GM19043 (cell line): ENCODE measurements at regions not wholly inside any gene's neighbourhood (a gene's known extent, or its start where the extent isn't known, plus 50 kb on each side); places are given as distances from the start of the nearest gene placed in this dataset.
"Not testable (repeated sequence)": the region's sequence is repeated elsewhere in the genome, so short reads cannot be mapped to it uniquely, and the experiment has no call there.

Experiments
- ATAC-seq: cut with Tn5 transposase; IDR thresholded peaks from one replicate; pipeline ENCODE4 v1.9.1; 2021; ENCODE audit warnings: low read depth; ENCODE audit not compliant: unreplicated experiment

- no peak for ATAC-seq
Measured at GRCh38 chr15:96035635-96036034, 294.9 kb upstream of the NR2F2 start.

DNA sequence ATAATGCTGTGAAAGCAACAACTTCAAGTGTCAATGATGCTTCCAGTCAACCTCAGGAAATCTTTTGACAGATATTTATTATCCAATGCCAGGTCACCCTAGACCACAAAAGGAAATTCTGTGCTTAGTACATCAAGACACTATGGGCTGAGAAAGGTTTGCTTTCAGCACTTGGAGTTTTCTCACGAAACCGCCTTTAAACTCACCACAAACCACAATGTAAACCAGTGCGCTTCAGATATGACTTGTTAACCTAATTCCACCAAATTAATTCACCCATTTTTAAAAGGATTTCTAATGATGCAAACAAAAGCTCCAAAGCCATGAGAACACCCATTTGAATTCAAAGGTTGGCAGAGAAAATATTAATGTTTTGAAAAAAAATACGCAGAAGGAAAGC lies 292.9 kb upstream of the NR2F2 start:
- ATAC-seq: no peak

DNA sequence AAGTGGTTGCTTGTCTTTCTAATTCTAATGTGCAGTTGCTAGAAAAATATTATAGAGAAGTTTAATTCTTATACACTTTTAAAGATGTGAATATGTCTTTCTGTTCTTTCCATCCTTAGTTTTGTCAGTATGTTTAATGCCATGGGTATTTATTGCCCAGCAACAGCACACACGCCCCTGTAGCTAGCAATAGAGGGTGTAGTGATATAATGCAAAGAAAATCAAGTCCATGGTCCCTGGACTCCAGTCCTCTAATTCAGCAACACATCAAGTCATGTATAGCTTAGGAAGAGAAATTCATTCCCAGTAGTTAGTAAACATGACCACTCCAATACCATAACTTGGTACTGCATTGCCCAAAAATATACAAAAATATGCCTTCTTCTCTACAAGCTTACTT lies 292.4 kb upstream of the NR2F2 start:
- ATAC-seq: no peak

GRCh38 chr15:96038650-96039049 lies 291.9 kb upstream of the NR2F2 start:
- ATAC-seq: peak; percentile 39

DNA sequence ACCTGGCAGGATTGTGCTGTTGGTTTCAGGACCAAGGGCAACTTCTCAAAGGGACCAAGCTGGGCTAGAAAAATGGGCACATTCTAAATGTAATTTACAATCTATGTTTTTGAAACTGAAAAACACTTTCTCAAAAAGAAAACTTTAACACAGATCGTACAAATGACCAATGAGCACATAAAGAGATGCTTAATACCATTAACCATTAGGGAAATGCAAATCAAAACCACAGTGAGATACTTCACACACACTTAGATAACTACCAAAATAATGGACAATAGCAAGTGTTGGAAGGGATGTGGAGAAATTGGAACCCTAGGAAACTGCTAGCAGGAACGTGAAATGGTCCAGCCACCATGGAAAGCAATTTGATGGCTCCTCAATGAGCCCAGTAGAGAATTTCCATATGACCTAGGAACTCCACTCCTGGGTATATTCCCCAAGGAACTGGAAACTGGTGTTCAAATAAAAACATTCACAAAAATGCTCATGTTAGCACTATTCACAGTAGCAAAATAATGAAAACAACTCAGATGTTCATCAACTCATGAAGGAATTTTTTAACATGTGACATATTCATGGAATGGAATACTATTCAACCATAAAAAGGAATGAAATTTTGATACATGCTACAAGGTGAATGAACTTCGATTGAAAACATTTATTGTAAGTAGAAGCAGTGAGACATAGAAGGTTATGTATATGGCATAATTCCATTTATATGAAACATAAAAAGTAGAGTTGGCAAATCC lies 288.3 kb upstream of the NR2F2 start:
- no peak for ATAC-seq

GRCh38 chr15:96042734-96043224 lies 287.7 kb upstream of the NR2F2 start:
- peak; percentile 70 for ATAC-seq

- no peak for ATAC-seq
Measured at GRCh38 chr15:96043591-96044171, 286.8 kb upstream of the NR2F2 start.

- ATAC-seq: no peak
Measured at GRCh38 chr15:96046620-96047240, 283.8 kb upstream of the NR2F2 start.

GRCh38 chr15:96047255-96047931 lies 283.1 kb upstream of the NR2F2 start:
- ATAC-seq: no peak

DNA sequence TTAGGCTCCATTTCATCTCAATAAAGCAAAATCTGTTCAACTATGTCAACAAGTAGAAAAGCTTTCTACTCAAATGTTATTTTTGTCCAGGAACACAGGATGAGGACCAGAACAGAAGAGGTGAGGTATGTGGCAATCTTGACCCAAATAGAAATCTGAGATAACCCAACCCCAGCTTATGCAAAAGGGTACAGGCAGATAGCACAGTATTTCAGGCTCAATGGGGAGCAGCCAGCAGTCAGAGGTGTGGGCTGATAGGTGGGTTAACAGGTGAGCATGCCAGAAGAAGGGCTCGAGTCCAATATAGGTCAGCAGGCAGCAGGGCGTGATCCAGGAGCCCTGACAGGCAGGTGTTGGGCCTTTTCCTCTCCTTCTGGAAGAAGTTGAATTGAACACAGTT lies 281.2 kb upstream of the NR2F2 start:
- no peak for ATAC-seq

DNA sequence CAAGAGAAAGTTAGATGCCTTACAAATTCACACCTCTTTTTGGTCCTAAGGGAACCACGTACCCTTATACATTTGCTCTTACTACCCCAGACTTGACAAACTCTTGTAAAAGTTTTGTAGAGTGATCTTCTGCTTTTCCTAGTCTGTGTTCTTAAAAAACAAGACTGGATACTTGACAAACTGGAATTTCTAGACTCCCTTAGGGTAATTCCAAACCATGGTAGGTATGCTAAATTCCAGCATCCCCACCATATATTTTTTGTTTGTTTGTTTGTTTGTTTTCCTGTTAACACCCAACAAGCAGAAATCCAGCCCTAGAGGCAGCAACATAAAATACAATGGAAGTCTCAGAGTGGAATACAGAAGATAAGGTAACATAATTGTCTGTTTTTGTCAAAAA lies 280.7 kb upstream of the NR2F2 start:
- no peak for ATAC-seq

DNA sequence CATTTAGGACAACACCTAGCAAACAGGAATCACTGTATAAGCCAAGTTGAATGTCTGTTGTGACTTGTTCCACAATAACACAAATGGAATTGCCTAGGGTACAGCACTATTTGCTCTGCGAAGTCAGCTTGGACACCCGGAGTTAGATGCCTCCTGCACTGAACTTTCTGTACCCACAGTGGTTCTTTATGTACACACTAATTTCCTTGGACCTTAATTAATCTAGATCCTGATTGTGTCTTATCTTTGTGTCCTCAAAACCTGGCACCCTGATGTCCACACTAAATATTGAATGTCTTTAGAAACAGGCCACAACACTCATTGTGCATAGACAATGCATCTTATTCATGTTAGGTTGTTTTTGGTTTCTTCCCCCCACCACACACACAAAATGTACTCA lies 278.9 kb upstream of the NR2F2 start:
- ATAC-seq: no peak

DNA sequence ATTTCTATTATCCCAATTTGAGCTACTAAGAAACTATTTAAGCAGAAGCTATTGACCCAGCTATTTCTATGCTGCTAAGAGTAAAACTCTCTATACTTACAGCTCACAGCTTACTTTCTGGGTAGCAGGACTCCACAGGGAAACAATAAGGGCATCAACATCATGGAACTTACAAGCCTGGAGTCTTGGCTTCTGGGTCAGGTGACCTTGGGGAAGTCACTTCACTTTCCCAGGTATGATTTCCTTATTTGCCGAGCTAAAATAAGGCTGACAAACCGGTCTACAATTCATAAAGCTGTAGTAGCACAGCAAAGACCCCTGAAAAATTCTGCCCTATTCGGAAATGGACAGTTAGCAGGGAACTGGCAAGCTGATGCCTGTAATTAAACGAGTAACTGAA lies 278.3 kb upstream of the NR2F2 start:
- no peak for ATAC-seq

DNA sequence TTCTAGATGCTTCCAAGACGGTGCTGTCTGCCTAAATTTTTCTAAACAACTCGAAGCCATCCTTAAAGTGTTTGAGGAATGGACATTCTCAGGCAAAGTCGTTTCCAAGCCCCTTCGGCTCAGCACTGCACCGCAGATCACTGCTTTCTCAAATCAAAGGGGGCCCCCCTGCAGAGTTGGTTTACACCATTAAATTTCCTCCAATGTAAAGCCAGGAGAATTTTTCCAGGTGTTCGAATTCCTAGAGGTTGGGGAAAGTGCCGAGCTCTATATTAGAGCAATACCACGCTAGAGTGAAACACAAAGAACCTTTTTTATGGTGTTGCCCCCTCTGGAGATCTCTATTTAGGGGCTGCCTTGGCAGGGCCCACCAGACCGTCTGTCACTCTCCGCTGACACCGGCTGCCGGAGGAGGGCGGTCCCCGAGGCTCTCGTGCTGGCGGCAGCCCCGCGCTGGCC lies 277.9 kb upstream of the NR2F2 start:
- ATAC-seq: no peak

DNA sequence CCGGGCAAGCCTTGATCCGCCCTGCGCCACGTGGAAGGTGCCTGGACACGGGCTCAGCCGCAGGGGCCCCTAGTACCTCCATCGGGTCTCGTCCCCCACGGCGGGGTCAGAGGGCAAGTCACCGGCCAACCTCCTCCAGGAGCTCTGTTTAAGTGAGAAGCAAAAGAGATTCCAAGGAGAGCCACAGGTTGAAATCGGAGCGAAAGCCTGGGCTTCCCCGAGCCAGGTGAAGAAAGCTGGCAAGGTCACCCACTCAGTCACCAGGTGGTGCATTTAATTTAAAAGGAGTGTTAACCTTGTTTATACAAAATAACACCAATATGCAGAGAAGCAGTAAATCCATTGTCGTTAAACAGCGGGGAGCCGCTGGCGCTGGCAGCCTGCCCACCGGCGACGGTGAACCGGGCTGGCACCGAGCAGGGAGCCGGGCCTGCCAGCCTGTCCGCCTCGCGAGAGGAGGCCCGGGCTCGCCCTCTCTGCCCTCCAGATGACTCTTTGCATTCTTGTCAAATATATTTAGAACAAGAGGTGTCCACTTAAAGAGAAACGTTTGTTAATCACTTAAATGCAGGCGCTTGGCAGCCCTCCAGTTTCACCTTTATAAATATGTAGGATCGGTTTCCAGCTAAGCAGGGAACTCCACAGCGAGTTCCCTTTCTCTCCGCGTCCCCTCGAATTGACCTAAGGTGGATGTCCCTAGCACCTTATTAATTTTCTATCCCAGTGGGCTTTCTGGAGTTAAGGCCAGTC lies 277.3 kb upstream of the NR2F2 start:
- no peak for ATAC-seq

- no peak for ATAC-seq
Measured at GRCh38 chr15:96053781-96054428, 276.6 kb upstream of the NR2F2 start.

DNA sequence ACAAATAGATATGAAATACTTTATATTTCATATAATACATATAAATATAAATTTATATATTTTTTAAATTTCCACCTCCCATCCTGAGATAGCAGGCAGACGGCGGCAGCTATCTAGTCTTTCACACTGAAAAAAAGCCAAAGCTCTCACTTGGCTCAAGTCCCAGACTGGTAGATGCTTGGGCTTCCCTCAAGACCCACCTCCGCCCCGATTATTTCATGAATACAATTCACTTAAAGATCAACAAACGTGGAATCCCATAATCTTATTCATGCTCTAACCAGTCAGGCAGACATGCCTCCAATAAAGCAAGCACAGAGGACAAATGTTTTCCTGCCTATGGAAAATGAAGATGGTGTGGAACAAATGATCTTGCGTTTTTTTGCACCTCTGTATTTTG lies 275.9 kb upstream of the NR2F2 start:
- ATAC-seq: no peak

DNA sequence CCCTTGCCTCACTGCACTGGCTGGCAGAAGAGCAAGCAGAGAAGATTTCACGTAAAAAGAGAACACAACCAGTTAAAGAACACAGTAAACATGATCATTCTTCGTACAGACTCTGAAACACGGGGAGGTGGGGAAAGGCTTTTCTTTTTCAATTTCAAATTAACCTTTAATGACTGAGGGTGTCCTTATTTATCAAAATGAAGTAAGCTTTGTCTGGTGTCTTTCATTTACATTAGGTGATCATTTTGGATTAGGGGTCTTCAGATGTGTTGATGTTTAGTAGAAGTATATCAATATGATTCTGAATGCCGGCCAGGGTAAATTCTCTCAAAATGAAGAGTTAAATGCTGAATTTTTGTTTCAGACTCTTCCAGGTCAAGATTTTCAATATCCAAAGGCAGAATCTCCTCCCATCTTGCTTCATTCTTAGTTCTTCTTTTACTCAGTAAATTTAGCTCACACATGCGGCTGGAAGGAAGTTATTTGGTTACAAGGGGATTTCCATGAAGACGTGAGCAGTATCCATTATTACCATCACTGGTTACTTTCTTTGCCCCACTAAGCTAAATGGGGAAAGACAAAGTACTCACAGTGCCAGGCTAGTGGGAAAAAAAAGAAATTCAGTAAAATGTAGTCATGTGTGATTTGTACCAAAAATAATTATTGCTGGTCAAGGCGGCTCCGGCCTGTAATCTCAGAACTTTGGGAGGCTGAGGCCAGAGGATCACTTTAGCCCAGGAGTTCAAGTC lies 272.2 kb upstream of the NR2F2 start:
- peak; percentile 57 for ATAC-seq

DNA sequence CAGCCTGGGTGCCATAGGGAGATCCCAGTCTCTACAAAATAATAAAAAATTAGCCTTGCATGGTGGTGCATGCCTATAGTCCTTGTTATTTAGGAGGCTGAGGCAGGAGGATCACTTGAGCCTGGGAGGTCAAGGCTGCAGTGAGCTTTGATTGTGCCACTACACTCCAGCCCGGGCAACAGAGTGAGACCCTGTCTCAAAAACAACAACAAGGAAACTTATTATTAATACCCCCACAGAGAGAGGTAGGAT lies 271.7 kb upstream of the NR2F2 start:
- ATAC-seq: not testable (repeated sequence)

DNA sequence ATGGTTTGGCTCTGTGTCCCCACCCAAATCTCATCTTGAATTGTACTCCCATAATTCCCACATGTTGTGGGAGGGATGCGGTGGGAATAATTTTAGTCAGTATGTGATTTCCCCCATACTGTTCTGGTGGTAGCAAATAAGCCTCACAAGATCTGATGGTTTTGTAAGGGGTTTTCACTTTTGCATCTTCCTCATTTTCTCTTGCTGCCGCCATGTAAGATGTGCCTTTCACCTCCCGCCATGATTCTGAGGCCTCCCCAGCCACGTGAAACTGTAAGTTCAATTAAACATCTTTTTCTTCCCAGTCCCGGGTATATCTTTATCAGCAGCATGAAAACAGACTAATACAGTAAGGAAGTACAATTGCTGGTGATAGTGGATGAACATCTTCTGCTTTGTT lies 269.9 kb upstream of the NR2F2 start:
- not testable (repeated sequence) for ATAC-seq
